GM04503 (cell line): ENCODE measurements at regions not wholly inside any gene's neighbourhood (a gene's known extent, or its start where the extent isn't known, plus 50 kb on each side); places are given as distances from the start of the nearest gene placed in this dataset.
"Not testable (repeated sequence)": the region's sequence is repeated elsewhere in the genome, so short reads cannot be mapped to it uniquely, and the experiment has no call there.

Experiments used
- DNase-seq: peaks from one replicate; pipeline ENCODE4 v3.0.0-alpha.2; 2012; ENCODE audit warnings: low read depth

GRCh38 chr5:33068786-33069185 lies 357.7 kb downstream of the NPR3 start:
- no peak for DNase-seq

- no peak for DNase-seq
These were observed 361.2 kb downstream of the NPR3 start for GRCh38 chr5:33072296-33072695.

GRCh38 chr5:33072726-33073125 lies 361.6 kb downstream of the NPR3 start:
- DNase-seq: no peak

- no peak for DNase-seq
These were observed 362.8 kb downstream of the NPR3 start for GRCh38 chr5:33073881-33074327.

GRCh38 chr5:33074548-33074947 lies 363.4 kb downstream of the NPR3 start:
- DNase-seq: no peak

- DNase-seq: no peak
These were observed 364.6 kb downstream of the NPR3 start for GRCh38 chr5:33075731-33076130.

GRCh38 chr5:33079548-33079947 lies 361.2 kb upstream of the TARS1 start:
- DNase-seq: no peak

GRCh38 chr5:33080287-33080686 lies 360.5 kb upstream of the TARS1 start:
- DNase-seq: no peak

- DNase-seq: peak; percentile 70
These were observed 352.6 kb upstream of the TARS1 start for GRCh38 chr5:33088176-33088575.

- DNase-seq: peak; percentile 96
These were observed 349.0 kb upstream of the TARS1 start for GRCh38 chr5:33091571-33092363.

- DNase-seq: no peak
These were observed 348.0 kb upstream of the TARS1 start for GRCh38 chr5:33092719-33093118.

GRCh38 chr5:33102551-33102950 lies 338.2 kb upstream of the TARS1 start:
- no peak for DNase-seq

- DNase-seq: peak; percentile 76
These were observed 335.2 kb upstream of the TARS1 start for GRCh38 chr5:33105521-33105941.

GRCh38 chr5:33110496-33110895 lies 330.3 kb upstream of the TARS1 start:
- DNase-seq: not testable (repeated sequence)

GRCh38 chr5:33114361-33114760 lies 326.4 kb upstream of the TARS1 start:
- DNase-seq: no peak

- DNase-seq: no peak
These were observed 325.3 kb upstream of the TARS1 start for GRCh38 chr5:33115467-33115866.

GRCh38 chr5:33118761-33119415 lies 321.9 kb upstream of the TARS1 start:
- DNase-seq: no peak

GRCh38 chr5:33120671-33121070 lies 320.1 kb upstream of the TARS1 start:
- DNase-seq: peak; percentile 80

- peak; percentile 59 for DNase-seq
These were observed 311.5 kb upstream of the TARS1 start for GRCh38 chr5:33129309-33129708.

- no peak for DNase-seq
These were observed 304.0 kb upstream of the TARS1 start for GRCh38 chr5:33136785-33137184.

- not testable (repeated sequence) for DNase-seq
These were observed 302.6 kb upstream of the TARS1 start for GRCh38 chr5:33138145-33138544.

GRCh38 chr5:33143405-33144123 lies 297.2 kb upstream of the TARS1 start:
- no peak for DNase-seq

- no peak for DNase-seq
These were observed 293.9 kb upstream of the TARS1 start for GRCh38 chr5:33146881-33147280.
